Sigmoid colon (tissue), 4 donors: ENCODE measurements at regions not wholly inside any gene's neighbourhood (a gene's known extent, or its start where the extent isn't known, plus 50 kb on each side); places are given as distances from the start of the nearest gene placed in this dataset.

ENCODE experiments used
- EP300 ChIP-seq, 4 donors: sonication (generic); formaldehyde crosslinking; IDR thresholded peaks; one replicate each; pipeline ENCODE4 v1.6.1; 2017; ENCODE audit warnings: antibody characterized with exemption in 4 of 4
- POLR2A ChIP-seq, 2 donors: fragments of 450-650 bp; IDR thresholded peaks; one replicate each; pipeline ENCODE4 v1.6.1; 2016; ENCODE audit warnings: antibody characterized with exemption in 2 of 2, mild to moderate bottlenecking in 2 of 2, moderate library complexity in 2 of 2
- POLR2AphosphoS5 ChIP-seq, 4 donors: sonication (generic); formaldehyde crosslinking; IDR thresholded peaks; one replicate each; pipeline ENCODE4 v1.6.1; 2017; ENCODE audit warnings: antibody characterized with exemption in 4 of 4
- TF ChIP-seq, protein P1 (sequence below), 4 experiments: fragments of 450-650 bp in 3 of 4; fragments of 200-600 bp in 1 of 4; IDR thresholded peaks; one replicate each; pipeline ENCODE4 v1.5.1; 2016 to 2019; ENCODE audit warnings: antibody characterized with exemption in 4 of 4, mild to moderate bottlenecking in 3 of 4, moderate library complexity in 2 of 4

DNA sequence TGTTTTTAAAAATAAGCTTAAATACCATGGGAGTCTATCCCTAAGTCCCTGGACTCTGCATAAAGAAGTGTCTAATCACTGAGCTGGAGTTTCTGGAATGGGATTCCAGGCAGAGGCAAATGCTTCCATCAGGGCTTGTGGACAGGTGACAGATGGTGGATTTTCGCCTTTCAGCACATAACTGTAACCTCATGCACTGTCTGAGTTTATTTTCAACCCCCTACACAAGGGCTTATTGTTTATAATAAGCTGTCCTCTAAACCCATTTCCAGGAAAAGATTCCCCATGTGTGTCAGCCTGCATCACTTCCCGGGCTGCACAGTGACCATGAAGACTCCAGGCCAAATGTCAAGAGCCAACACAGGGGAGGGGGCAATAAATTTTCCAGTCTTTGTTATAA, 264.0 kb downstream of the PIK3R1 start:
- TF ChIP-seq, protein P1, sequence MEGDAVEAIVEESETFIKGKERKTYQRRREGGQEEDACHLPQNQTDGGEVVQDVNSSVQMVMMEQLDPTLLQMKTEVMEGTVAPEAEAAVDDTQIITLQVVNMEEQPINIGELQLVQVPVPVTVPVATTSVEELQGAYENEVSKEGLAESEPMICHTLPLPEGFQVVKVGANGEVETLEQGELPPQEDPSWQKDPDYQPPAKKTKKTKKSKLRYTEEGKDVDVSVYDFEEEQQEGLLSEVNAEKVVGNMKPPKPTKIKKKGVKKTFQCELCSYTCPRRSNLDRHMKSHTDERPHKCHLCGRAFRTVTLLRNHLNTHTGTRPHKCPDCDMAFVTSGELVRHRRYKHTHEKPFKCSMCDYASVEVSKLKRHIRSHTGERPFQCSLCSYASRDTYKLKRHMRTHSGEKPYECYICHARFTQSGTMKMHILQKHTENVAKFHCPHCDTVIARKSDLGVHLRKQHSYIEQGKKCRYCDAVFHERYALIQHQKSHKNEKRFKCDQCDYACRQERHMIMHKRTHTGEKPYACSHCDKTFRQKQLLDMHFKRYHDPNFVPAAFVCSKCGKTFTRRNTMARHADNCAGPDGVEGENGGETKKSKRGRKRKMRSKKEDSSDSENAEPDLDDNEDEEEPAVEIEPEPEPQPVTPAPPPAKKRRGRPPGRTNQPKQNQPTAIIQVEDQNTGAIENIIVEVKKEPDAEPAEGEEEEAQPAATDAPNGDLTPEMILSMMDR (IDR thresholded peaks at IDR 0.05) = no peak
- TF ChIP-seq POLR2A (IDR thresholded peaks at IDR 0.05) = no peak
- no peak for TF ChIP-seq EP300 (IDR thresholded peaks at IDR 0.05)
- TF ChIP-seq POLR2AphosphoS5 (IDR thresholded peaks at IDR 0.05) = no peak
